ENCODE measurements at regions not wholly inside any gene's neighbourhood (a gene's known extent, or its start where the extent isn't known, plus 50 kb on each side); places are given as distances from the start of the nearest gene placed in this dataset.

DNA sequence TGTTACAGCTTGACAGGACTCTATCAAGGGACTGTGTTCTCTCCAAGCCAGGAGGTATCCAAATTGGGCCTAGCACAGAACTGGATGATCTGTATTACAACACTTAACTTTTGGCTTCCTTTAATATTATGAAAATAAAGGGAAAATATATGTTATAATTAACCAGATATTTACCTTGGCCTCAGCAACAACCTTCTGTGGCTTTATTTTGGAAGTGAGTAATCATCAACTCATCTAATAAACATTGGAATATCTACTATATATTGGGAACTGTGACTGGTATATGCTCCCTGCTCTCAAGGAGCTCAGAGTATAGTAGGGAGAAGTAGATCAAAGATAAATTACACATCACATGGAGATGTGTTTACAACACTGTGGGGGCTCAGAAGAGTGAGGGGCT lies 352.2 kb downstream of the METTL15 start:
- TF ChIP-seq, protein P1, sequence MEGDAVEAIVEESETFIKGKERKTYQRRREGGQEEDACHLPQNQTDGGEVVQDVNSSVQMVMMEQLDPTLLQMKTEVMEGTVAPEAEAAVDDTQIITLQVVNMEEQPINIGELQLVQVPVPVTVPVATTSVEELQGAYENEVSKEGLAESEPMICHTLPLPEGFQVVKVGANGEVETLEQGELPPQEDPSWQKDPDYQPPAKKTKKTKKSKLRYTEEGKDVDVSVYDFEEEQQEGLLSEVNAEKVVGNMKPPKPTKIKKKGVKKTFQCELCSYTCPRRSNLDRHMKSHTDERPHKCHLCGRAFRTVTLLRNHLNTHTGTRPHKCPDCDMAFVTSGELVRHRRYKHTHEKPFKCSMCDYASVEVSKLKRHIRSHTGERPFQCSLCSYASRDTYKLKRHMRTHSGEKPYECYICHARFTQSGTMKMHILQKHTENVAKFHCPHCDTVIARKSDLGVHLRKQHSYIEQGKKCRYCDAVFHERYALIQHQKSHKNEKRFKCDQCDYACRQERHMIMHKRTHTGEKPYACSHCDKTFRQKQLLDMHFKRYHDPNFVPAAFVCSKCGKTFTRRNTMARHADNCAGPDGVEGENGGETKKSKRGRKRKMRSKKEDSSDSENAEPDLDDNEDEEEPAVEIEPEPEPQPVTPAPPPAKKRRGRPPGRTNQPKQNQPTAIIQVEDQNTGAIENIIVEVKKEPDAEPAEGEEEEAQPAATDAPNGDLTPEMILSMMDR (IDR thresholded peaks at IDR 0.05; ENCODE audit: low read depth, low read length, missing control alignments): no peak
- H3K4me3 ChIP-seq (replicated peaks; ENCODE audit: low read depth, low read length): no peak overlapping the region
- DNase-seq (ENCODE audit: extremely low read depth, low read depth): no peak

DNA sequence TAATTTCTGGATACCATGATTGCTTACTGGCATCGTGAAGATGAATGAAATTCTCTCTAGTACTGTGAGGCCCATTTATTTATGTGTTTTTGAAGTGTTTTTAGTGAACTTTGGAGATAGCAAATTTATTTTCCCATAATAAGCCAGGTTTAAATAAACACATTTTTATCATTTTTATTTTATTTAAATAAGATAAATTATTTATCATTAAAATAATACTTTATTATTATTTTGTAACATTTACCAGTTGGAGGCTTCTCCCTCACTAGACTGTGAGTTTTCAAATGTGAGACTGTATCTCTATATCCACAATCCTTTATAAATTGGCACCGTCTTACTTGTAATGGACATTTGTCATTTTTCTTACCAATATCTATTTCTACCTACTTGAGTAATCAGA lies 351.7 kb downstream of the METTL15 start:
- TF ChIP-seq, protein P1 (IDR thresholded peaks at IDR 0.05; ENCODE audit: low read depth, low read length, missing control alignments): no peak
- no peak overlapping the region for H3K4me3 ChIP-seq (replicated peaks; ENCODE audit: low read depth, low read length)
- DNase-seq (ENCODE audit: extremely low read depth, low read depth): no peak

DNA sequence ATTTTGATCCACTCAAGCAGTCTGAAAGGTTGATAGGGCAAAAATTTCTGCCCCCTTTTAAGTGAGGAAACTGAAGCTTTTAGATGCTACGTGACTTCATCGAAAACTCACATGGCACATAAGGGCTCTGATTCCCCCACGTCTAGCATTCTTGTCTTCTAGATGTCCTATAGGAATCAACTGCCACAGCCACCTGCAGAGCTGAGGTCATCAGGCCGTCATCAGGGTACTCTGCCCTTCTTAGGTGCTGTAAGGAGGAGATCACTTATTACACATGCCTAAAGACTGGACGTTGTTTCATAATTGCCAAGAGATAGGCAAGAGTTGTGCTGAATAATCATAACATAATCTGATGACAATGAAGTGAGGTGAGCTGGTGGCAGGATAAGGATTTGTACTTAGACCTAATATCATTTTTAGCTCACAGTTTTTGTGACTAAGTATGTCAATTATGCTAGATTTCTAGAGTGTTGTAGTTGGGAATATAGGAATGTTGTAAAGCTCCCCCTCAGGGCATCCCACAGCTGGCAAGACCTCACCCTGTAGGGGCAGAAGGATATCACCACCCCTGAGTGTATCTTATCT lies 349.4 kb downstream of the METTL15 start:
- TF ChIP-seq, protein P1 (IDR thresholded peaks at IDR 0.05; ENCODE audit: low read depth, low read length, missing control alignments): no peak
- DNase-seq (ENCODE audit: extremely low read depth, low read depth): no peak

DNA sequence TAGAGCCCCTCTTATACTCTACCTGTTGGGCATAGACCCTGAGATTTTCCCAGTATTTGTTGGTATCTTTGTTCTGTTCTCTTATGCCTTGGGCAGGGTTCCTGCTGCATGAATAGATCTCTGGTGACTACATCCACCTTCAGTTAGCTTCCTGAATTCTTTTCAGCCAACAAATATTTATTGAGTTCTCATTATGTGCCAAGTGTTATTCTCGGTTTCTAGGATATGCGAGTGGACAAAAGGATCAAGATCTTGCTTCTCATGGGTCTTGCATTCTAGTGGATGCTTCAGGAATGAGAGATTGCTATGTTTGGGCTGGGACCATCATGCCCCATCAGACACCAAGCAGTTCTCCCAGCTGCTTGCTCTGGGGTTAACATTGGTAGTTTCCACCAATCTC lies 340.0 kb downstream of the METTL15 start:
- DNase-seq (ENCODE audit: extremely low read depth, low read depth): no peak
- H3K4me3 ChIP-seq (replicated peaks; ENCODE audit: low read depth, low read length): no peak overlapping the region
- TF ChIP-seq, protein P1 (IDR thresholded peaks at IDR 0.05; ENCODE audit: low read depth, low read length, missing control alignments): no peak

More for the DNA sequence above, 349.4 kb downstream of the METTL15 start:
- no peak overlapping the region for H3K4me3 ChIP-seq (replicated peaks; ENCODE audit: low read depth, low read length)

DNA sequence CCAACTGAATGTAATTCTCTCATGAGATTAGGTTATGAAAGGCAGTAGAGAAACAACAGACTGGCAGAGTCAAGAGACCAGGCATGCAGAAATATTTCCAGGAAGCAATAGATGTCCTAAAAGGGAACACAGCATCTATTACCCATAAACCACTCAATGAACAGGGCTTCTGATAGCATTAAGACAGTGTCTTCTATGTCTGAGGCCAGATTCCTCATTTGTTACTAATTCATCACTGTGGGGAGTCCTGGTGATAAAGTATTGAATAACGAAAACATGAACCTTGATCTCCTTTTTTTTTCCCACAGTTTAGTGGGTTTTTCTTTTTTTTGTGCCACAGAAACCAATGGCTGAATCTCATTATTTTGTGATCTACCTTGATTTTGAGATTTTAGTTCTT lies 339.0 kb downstream of the METTL15 start:
- TF ChIP-seq, protein P1 (IDR thresholded peaks at IDR 0.05; ENCODE audit: low read depth, low read length, missing control alignments): no peak
- H3K4me3 ChIP-seq (replicated peaks; ENCODE audit: low read depth, low read length): no peak overlapping the region
- DNase-seq (ENCODE audit: extremely low read depth, low read depth): no peak

DNA sequence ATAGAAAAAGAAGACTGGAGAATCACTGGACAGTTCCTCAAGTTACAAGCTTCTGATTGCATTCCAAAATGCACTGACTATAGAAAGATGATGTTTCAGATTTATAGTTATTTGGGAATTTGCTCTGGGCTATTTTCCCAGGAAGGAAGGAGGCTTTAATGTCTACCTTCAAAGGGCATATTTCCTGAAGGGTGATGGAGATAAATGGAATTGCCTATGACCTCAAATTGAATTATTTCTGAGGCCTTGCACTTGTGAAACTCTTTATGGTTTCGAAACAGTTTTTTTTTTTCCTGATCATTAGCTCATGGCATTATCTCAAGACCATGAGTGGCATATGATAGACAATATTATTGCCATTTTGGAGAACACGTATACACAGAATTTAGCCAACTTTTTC lies 333.9 kb downstream of the METTL15 start:
- DNase-seq (ENCODE audit: extremely low read depth, low read depth): no peak
- H3K4me3 ChIP-seq (replicated peaks; ENCODE audit: low read depth, low read length): no peak overlapping the region
- TF ChIP-seq, protein P1 (IDR thresholded peaks at IDR 0.05; ENCODE audit: low read depth, low read length, missing control alignments): no peak

DNA sequence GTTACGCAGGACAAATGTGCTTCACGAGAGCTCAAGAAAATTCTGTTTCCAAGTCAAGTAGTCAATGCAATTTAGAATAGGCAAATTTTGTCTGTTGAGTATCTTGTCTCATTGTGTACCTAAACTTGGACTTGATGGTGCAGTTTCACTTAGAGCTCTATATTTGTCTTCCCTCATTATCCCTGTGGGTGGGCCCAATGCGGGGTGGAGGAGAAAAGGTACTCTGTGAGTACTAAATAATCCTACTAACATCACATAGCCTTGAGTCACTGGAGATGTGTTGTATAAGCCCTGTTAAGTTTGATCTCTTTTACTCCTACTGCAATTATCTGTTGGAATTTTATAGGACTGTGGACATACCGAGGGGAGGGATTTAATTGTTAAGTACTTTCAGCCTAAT lies 331.2 kb downstream of the METTL15 start:
- TF ChIP-seq, protein P1 (IDR thresholded peaks at IDR 0.05; ENCODE audit: low read depth, low read length, missing control alignments): no peak
- no peak overlapping the region for H3K4me3 ChIP-seq (replicated peaks; ENCODE audit: low read depth, low read length)
- DNase-seq (ENCODE audit: extremely low read depth, low read depth): no peak
